IMR-90 (cell line): ENCODE measurements at regions not wholly inside any gene's neighbourhood (a gene's known extent, or its start where the extent isn't known, plus 50 kb on each side); places are given as distances from the start of the nearest gene placed in this dataset.

Source experiments
- ATAC-seq: fragments of 200-7000 bp; cut with Tn5 transposase; 2 replicates; pipeline ENCODE4 v1.9.1; 2020; ENCODE audit warnings: low read depth, mild to moderate bottlenecking, moderate library complexity
- BruUV-seq: library from RNA; stranded (reverse); fragments of 400-500 nt; replicated peaks from 2 replicates; lab custom pipeline; 2021; lab: Mats Ljungman, UMichigan
- CTCF ChIA-PET: fragments of 300-600 bp; formaldehyde crosslinking; extraction: SDS; loops from one replicate; lab custom pipeline; 2021; ENCODE audit warnings: antibody characterized with exemption; lab: Yijun Ruan, JAX
- POLR2A ChIA-PET: fragments of 300-600 bp; sonication (Branson Sonifier 250); formaldehyde crosslinking; loops from one replicate; lab custom pipeline; 2022; ENCODE audit warnings: antibody characterized with exemption; ENCODE audit not compliant: unreplicated experiment; lab: Charles Lee
- DNase-seq: peaks from one replicate; pipeline ENCODE4 v3.0.0; 2013
- H2AFZ ChIP-seq: replicated peaks from 2 replicates; pipeline ENCODE3; 2013; ENCODE audit warnings: low read length, mild to moderate bottlenecking; ENCODE audit not compliant: poor library complexity
- H2AK5ac ChIP-seq: 2 replicates; pipeline ENCODE4 v1.6.1; 2013; ENCODE audit warnings: low read depth, low read length, inconsistent platforms
- H2AK9ac ChIP-seq: replicated peaks from 2 replicates; pipeline ENCODE3; 2013; ENCODE audit warnings: mild to moderate bottlenecking, low read depth, low read length, moderate library complexity; ENCODE audit not compliant: poor library complexity
- H2BK120ac ChIP-seq: 2 replicates; pipeline ENCODE4 v1.6.1; 2013; ENCODE audit warnings: low read depth, low read length, inconsistent platforms
- H2BK15ac ChIP-seq: 3 replicates; pipeline ENCODE4 v1.6.1; 2013; ENCODE audit warnings: low read depth, low read length, inconsistent platforms
- H2BK20ac ChIP-seq: 2 replicates; pipeline ENCODE4 v1.6.1; 2013; ENCODE audit warnings: low read depth, mild to moderate bottlenecking, inconsistent platforms, low read length, moderate library complexity
- H2BK5ac ChIP-seq: 2 replicates; pipeline ENCODE4 v1.6.1; 2013; ENCODE audit warnings: mild to moderate bottlenecking, low read depth, low read length, inconsistent platforms; ENCODE audit not compliant: poor library complexity, severe bottlenecking
- H3K14ac ChIP-seq: replicated peaks from 2 replicates; pipeline ENCODE4 v1.6.1; 2013; ENCODE audit warnings: low read depth, low read length, inconsistent platforms
- H3K18ac ChIP-seq: 2 replicates; pipeline ENCODE4 v1.6.1; 2013; ENCODE audit warnings: low read depth, low read length, control low read depth
- H3K23ac ChIP-seq: 2 replicates; pipeline ENCODE4 v1.6.1; 2013; ENCODE audit warnings: low read depth, low read length, inconsistent platforms
- H3K27ac ChIP-seq: 2 replicates; pipeline ENCODE4 v1.5.1; 2013; ENCODE audit warnings: mild to moderate bottlenecking, control low read depth, low read length; ENCODE audit not compliant: insufficient read depth
- H3K27me3 ChIP-seq: 2 replicates; pipeline ENCODE4 v1.6.1; 2013; ENCODE audit warnings: low read length; ENCODE audit not compliant: control insufficient read depth, insufficient read depth
- H3K36me3 ChIP-seq: 2 replicates; pipeline ENCODE4 v1.6.1; 2013; ENCODE audit warnings: low read length, mixed read lengths; ENCODE audit not compliant: control insufficient read depth, insufficient read depth
- H3K4ac ChIP-seq: 2 replicates; pipeline ENCODE4 v1.6.1; 2013; ENCODE audit warnings: low read depth, low read length, inconsistent platforms
- H3K4me1 ChIP-seq: 2 replicates; pipeline ENCODE4 v1.6.1; 2013; ENCODE audit warnings: low read length, mixed read lengths; ENCODE audit not compliant: control insufficient read depth, insufficient read depth
- H3K4me2 ChIP-seq: 2 replicates; pipeline ENCODE4 v1.6.1; 2013; ENCODE audit warnings: low read depth, mild to moderate bottlenecking, control low read depth, low read length, moderate library complexity
- H3K4me3 ChIP-seq: 2 replicates; pipeline ENCODE4 v1.5.1; 2013; ENCODE audit warnings: low read depth, mild to moderate bottlenecking, control low read depth, low read length, moderate library complexity; ENCODE audit not compliant: insufficient read depth
- H3K56ac ChIP-seq: 2 replicates; pipeline ENCODE4 v1.6.1; 2013; ENCODE audit warnings: low read length, inconsistent platforms; ENCODE audit not compliant: insufficient read depth; ENCODE audit errors: extremely low read depth
- H3K79me1 ChIP-seq, 2 experiments: 2 replicates each; pipeline ENCODE4 v1.6.1; 2013; ENCODE audit warnings: low read length in 2 of 2, inconsistent platforms in 1 of 2, low read depth in 1 of 2
- H3K9ac ChIP-seq: 2 replicates; pipeline ENCODE4 v1.6.1; 2013; ENCODE audit warnings: low read depth, low read length, control low read depth
- H3K9me1 ChIP-seq: 2 replicates; pipeline ENCODE4 v1.6.1; 2013; ENCODE audit warnings: low read length, inconsistent platforms; ENCODE audit not compliant: insufficient read depth
- H3K9me3 ChIP-seq: 2 replicates; pipeline ENCODE4 v1.6.1; 2013; ENCODE audit warnings: low read length; ENCODE audit not compliant: control insufficient read depth, insufficient read depth
- H4K20me1 ChIP-seq: 2 replicates; pipeline ENCODE4 v1.6.1; 2013; ENCODE audit warnings: low read length, inconsistent platforms; ENCODE audit not compliant: insufficient read depth
- H4K5ac ChIP-seq: 2 replicates; pipeline ENCODE4 v1.6.1; 2013; ENCODE audit warnings: mild to moderate bottlenecking, low read depth, low read length, control low read depth
- H4K8ac ChIP-seq, 2 experiments: 2 replicates each; pipeline ENCODE4 v1.6.1; 2013; ENCODE audit warnings: low read depth in 2 of 2, low read length in 2 of 2, control low read depth in 1 of 2, inconsistent platforms in 1 of 2
- H4K91ac ChIP-seq: 2 replicates; pipeline ENCODE4 v1.6.1; 2013; ENCODE audit warnings: low read depth, low read length, inconsistent platforms; ENCODE audit not compliant: insufficient read depth
- BHLHE40 ChIP-seq: fragments of 150-350 bp; IDR thresholded peaks from 2 replicates; pipeline ENCODE4 v1.6.1; 2016; ENCODE audit warnings: mild to moderate bottlenecking, low read depth, low read length
- CEBPB ChIP-seq: IDR thresholded peaks from 2 replicates; pipeline ENCODE4 v1.6.1; 2012; ENCODE audit warnings: low read depth, low read length, improper control_type of control experiment
- CHD1 ChIP-seq: IDR thresholded peaks from 2 replicates; pipeline ENCODE4 v1.6.1; 2012; ENCODE audit warnings: low read depth, low read length, improper control_type of control experiment
- CTCF ChIP-seq: conservative IDR thresholded peaks from 2 replicates; pipeline ENCODE4 v1.5.1; 2012; ENCODE audit warnings: mild to moderate bottlenecking, low read depth, low read length, improper control_type of control experiment
- FOS ChIP-seq: fragments of 150-350 bp; IDR thresholded peaks from 2 replicates; pipeline ENCODE4 v1.6.1; 2016; ENCODE audit warnings: low read depth, low read length
- MAFK ChIP-seq: IDR thresholded peaks from 2 replicates; pipeline ENCODE4 v1.6.1; 2012; ENCODE audit warnings: low read depth, low read length, improper control_type of control experiment
- MAZ ChIP-seq: IDR thresholded peaks from 2 replicates; pipeline ENCODE4 v1.6.1; 2012; ENCODE audit warnings: low read depth, mild to moderate bottlenecking, low read length, improper control_type of control experiment, moderate library complexity, borderline replicate concordance
- MXI1 ChIP-seq: IDR thresholded peaks from 2 replicates; pipeline ENCODE4 v1.6.1; 2012; ENCODE audit warnings: low read depth, mild to moderate bottlenecking, low read length, moderate library complexity, borderline replicate concordance
- NFE2L2 ChIP-seq: fragments of 150-350 bp; IDR thresholded peaks from 2 replicates; pipeline ENCODE4 v1.6.1; 2016; ENCODE audit warnings: low read depth, mild to moderate bottlenecking, low read length
- POLR2A ChIP-seq: IDR thresholded peaks from 2 replicates; pipeline ENCODE4 v1.6.1; 2012; ENCODE audit warnings: mild to moderate bottlenecking, low read depth, low read length
- RAD21 ChIP-seq: IDR thresholded peaks from 2 replicates; pipeline ENCODE4 v1.6.1; 2012; ENCODE audit warnings: low read length, improper control_type of control experiment
- RCOR1 ChIP-seq: IDR thresholded peaks from 2 replicates; pipeline ENCODE4 v1.6.1; 2012; ENCODE audit warnings: mild to moderate bottlenecking, low read length, improper control_type of control experiment; ENCODE audit not compliant: insufficient replicate concordance
- RFX5 ChIP-seq: IDR thresholded peaks from 2 replicates; pipeline ENCODE4 v1.8.0; 2012; ENCODE audit warnings: low read depth, mild to moderate bottlenecking, low read length, moderate library complexity
- SMC3 ChIP-seq: fragments of 150-350 bp; IDR thresholded peaks from 2 replicates; pipeline ENCODE4 v1.6.1; 2016; ENCODE audit warnings: low read depth, mild to moderate bottlenecking, antibody characterized with exemption, low read length, moderate library complexity
- USF2 ChIP-seq: fragments of 150-350 bp; IDR thresholded peaks from 2 replicates; pipeline ENCODE4 v1.6.1; 2017; ENCODE audit warnings: mild to moderate bottlenecking, antibody characterized with exemption, low read length, low read depth
- WGBS, 2 experiments: methylation state at CpG; one replicate each; pipeline versions ENCODE4 v1.1.5 to v1.1.7; 2013; ENCODE audit warnings: missing lambda C conversion rate in 2 of 2; ENCODE audit not compliant: insufficient read length in 1 of 2; ENCODE audit errors: extremely low coverage in 2 of 2; 5-methylcytosine and 5-hydroxymethylcytosine counted together
- dilution Hi-C: fragments of 300-500 bp; cut with HindIII; formaldehyde crosslinking; loops from one replicate; pipeline ENCODE4 v1.14.3; 2018; ENCODE audit warnings: low sequenced_read_pairs; ENCODE audit not compliant: unreplicated experiment
- in situ Hi-C: fragments of 300-500 bp; cut with MboI; formaldehyde crosslinking; loops from 3 replicates; pipeline ENCODE4 v1.14.3; 2019; ENCODE audit warnings: low sequenced_read_pairs, inconsistent platforms, mixed read lengths
- intact Hi-C: fragments of 100-400 bp; cut with micrococcal nuclease; formaldehyde crosslinking; loops from 2 replicates; pipeline ENCODE4 v1.10.0; 2022
- TF ChIP-seq, protein P1 (sequence below): fragments of 150-350 bp; IDR thresholded peaks from 2 replicates; pipeline ENCODE4 v1.6.1; 2016; ENCODE audit warnings: low read depth, mild to moderate bottlenecking, low read length, moderate library complexity, borderline replicate concordance

- dilution Hi-C loops: no loop called here
- Histone ChIP-seq H2AK9ac (no peak overlapping the region), H3K27me3 (no peaks in the 10 kb centered on the region), H2AK5ac (no peak overlapping the region), H3K4ac (no peak overlapping the region), H3K4me1 (no peaks in the 10 kb centered on the region), H2BK120ac (no peak overlapping the region), H3K18ac (no peak overlapping the region), H2BK15ac (no peak overlapping the region), H2AFZ (no peak overlapping the region), H3K14ac (no peak overlapping the region), H3K56ac (no peak overlapping the region), H4K91ac (no peak overlapping the region), H3K9ac (no peak overlapping the region), H2BK20ac (no peak overlapping the region), H4K8ac (no peak overlapping the region), H3K9me1 (no peaks in the 10 kb centered on the region), H3K36me3 (no peaks in the 10 kb centered on the region), H3K9me3 (no peaks in the 10 kb centered on the region), H2BK5ac (no peak overlapping the region), H4K20me1 (no peaks in the 10 kb centered on the region), H4K5ac (no peak overlapping the region), H3K4me2 (no peak overlapping the region), H3K79me1 (no peaks in the 10 kb centered on the region), H3K27ac (no peak overlapping the region), H3K4me3 (no peak overlapping the region), H3K23ac (no peak overlapping the region)
- DNase-seq (no peak), ATAC-seq (no peak)
- intact Hi-C loops: loop anchor here (10.0 kb wide), 1 partner anchor 219 kb away; no protein-coding TSS in a partner anchor
- TF ChIP-seq MXI1 (no peak), FOS (no peak), CTCF (no peak), MAZ (no peak), CEBPB (no peak), NFE2L2 (no peak), BHLHE40 (no peak), MAFK (no peak), SMC3 (no peak), USF2 (no peak), RCOR1 (no peak), RAD21 (no peak), CHD1 (no peak), RFX5 (no peak), POLR2A (no peak)
- TF ChIP-seq, protein P1, sequence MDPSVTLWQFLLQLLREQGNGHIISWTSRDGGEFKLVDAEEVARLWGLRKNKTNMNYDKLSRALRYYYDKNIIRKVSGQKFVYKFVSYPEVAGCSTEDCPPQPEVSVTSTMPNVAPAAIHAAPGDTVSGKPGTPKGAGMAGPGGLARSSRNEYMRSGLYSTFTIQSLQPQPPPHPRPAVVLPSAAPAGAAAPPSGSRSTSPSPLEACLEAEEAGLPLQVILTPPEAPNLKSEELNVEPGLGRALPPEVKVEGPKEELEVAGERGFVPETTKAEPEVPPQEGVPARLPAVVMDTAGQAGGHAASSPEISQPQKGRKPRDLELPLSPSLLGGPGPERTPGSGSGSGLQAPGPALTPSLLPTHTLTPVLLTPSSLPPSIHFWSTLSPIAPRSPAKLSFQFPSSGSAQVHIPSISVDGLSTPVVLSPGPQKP: no peak
- BruUV-seq: no TSS peak
- ChIA-PET CTCF (no interaction called here), POLR2A (no interaction called here)
- WGBS, 2 experiments: 71% methylated on average over 1 of the region's 3 CpGs; no CpG with 5 or more reads in 1 of the 2 experiments
- in situ Hi-C loops: loop anchor here (5.0 to 25.0 kb wide), 4 partner anchors 188 to 878 kb away; no protein-coding TSS in a partner anchor
These were observed 186.8 kb upstream of the NEBL start for GRCh38 chr10:21083861-21084260.
